GM06990 (cell line): ENCODE measurements at regions not wholly inside any gene's neighbourhood (a gene's known extent, or its start where the extent isn't known, plus 50 kb on each side); places are given as distances from the start of the nearest gene placed in this dataset.

Source experiments
- DNase-seq: peaks from one replicate; pipeline ENCODE4 v3.0.0-alpha.2; 2011; ENCODE audit not compliant: insufficient read length; ENCODE audit errors: extremely low read depth
- H3K27me3 ChIP-seq: replicated peaks from 2 replicates; pipeline ENCODE4 v1.6.0; 2011; ENCODE audit warnings: low read length; ENCODE audit not compliant: control insufficient read depth, insufficient read depth
- H3K36me3 ChIP-seq: 2 replicates; pipeline ENCODE4 v1.5.1; 2011; ENCODE audit warnings: low read length; ENCODE audit not compliant: control insufficient read depth, insufficient read depth
- H3K4me3 ChIP-seq: replicated peaks from 2 replicates; pipeline ENCODE4 v1.5.1; 2011; ENCODE audit warnings: low read depth, mild to moderate bottlenecking, control low read depth, low read length
- CTCF ChIP-seq: IDR thresholded peaks from 2 replicates; pipeline ENCODE4 v1.5.1; 2011; ENCODE audit warnings: low read length, control low read depth, mild to moderate bottlenecking, inconsistent platforms; ENCODE audit not compliant: insufficient read depth, poor library complexity, severe bottlenecking

GRCh38 chrX:45699158-45699557 lies 498.5 kb upstream of the DIPK2B start:
- no peaks in the 10 kb centered on the region for H3K36me3 ChIP-seq
- H3K27me3 ChIP-seq = no peaks in the 10 kb centered on the region
- no peak overlapping the region for H3K4me3 ChIP-seq
- DNase-seq = no peak
- no peak for TF ChIP-seq CTCF

- no peaks in the 10 kb centered on the region for H3K36me3 ChIP-seq
- no peak overlapping the region for H3K4me3 ChIP-seq
- no peak for DNase-seq
- TF ChIP-seq CTCF = no peak
- no peaks in the 10 kb centered on the region for H3K27me3 ChIP-seq
These were observed 496.9 kb upstream of the DIPK2B start for GRCh38 chrX:45697591-45697990.

- H3K27me3 ChIP-seq = no peaks in the 10 kb centered on the region
- no peak for DNase-seq
- no peaks in the 10 kb centered on the region for H3K36me3 ChIP-seq
- H3K4me3 ChIP-seq = no peak overlapping the region
- TF ChIP-seq CTCF = no peak
These were observed 496.1 kb upstream of the DIPK2B start for GRCh38 chrX:45696736-45697135.

GRCh38 chrX:45689971-45690370 lies 489.3 kb upstream of the DIPK2B start:
- no peak for DNase-seq
- H3K27me3 ChIP-seq = no peaks in the 10 kb centered on the region
- no peak for TF ChIP-seq CTCF

GRCh38 chrX:45683914-45684313 lies 483.2 kb upstream of the DIPK2B start:
- no peak for DNase-seq
- no peak for TF ChIP-seq CTCF
- no peaks in the 10 kb centered on the region for H3K27me3 ChIP-seq
- no peaks in the 10 kb centered on the region for H3K36me3 ChIP-seq
- no peak overlapping the region for H3K4me3 ChIP-seq

More at GRCh38 chrX:45689971-45690370, 489.3 kb upstream of the DIPK2B start:
- H3K36me3 ChIP-seq = no peaks in the 10 kb centered on the region
- H3K4me3 ChIP-seq = no peak overlapping the region

- no peak overlapping the region for H3K4me3 ChIP-seq
- DNase-seq = no peak
- no peak for TF ChIP-seq CTCF
- H3K36me3 ChIP-seq = no peaks in the 10 kb centered on the region
- H3K27me3 ChIP-seq = no peaks in the 10 kb centered on the region
These were observed 481.2 kb upstream of the DIPK2B start for GRCh38 chrX:45681891-45682290.
